ENCODE measurements at regions not wholly inside any gene's neighbourhood (a gene's known extent, or its start where the extent isn't known, plus 50 kb on each side); places are given as distances from the start of the nearest gene placed in this dataset.
"Not testable (repeated sequence)": the region's sequence is repeated elsewhere in the genome, so short reads cannot be mapped to it uniquely, and the experiment has no call there.

DNA sequence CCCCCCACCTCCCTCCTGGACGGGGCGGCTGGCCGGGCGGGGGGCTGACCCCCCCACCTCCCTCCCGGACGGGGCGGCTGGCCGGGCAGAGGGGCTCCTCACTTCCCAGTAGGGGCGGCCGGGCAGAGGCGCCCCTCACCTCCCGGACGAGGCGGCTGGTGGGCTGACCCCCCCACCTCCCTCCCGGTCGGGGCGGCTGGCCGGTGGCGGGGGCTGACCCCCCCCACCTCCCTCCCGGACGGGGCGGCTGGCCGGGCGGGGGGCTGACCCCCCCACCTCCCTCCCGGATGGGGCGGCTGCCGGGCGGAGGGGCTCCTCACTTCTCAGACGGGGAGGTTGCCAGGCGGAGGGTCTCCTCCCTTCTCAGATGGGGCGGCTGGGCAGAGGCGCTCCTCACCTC lies 166.9 kb upstream of the TAPT1 start:
- WGBS = no CpG with 5 or more reads among the region's 32 CpGs
- DNase-seq; H2AFZ ChIP-seq (ENCODE audit: low read depth, low read length): not testable (repeated sequence)

DNA sequence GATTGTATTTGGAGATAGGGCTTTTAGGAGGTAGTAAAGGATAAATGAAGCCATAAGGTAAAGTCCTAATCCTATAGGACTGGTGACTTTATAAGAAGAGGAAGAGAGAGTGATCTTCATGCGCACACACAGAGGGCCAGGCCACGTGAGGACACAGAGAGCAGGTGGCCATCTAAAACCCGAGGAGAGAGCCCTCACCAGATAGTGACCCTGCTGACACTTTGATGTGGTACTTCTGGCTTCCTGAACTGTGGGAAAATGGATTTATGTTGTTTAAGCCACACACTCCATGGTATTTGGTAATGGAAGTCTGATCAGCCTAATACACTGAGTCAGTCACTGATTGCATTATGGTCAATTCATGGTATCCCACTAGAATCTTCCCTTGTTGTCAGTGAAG lies 164.9 kb upstream of the TAPT1 start:
- no peaks in the 10 kb centered on the region for H3K36me3 ChIP-seq (ENCODE audit: control insufficient read depth in 1 of 2, insufficient read depth in 2 of 2, low read depth in 1 of 2, low read length in 2 of 2)
- H3K4me3 ChIP-seq (ENCODE audit: insufficient read depth in 1 of 2, low read depth in 1 of 2, low read length in 2 of 2) = no peak overlapping the region
- no peak for DNase-seq
- H3K27ac ChIP-seq (ENCODE audit: low read length, poor library complexity, severe bottlenecking) = no peak overlapping the region
- H3K9me3 ChIP-seq (ENCODE audit: control insufficient read depth, low read length) = no peaks in the 10 kb centered on the region
- no peak overlapping the region for H3K9ac ChIP-seq (ENCODE audit: low read length)
- H4K8ac ChIP-seq (ENCODE audit: low read length) = no peak overlapping the region
- no peak overlapping the region for H3K4ac ChIP-seq (ENCODE audit: low read depth in 1 of 2, low read length in 2 of 2)
- H2BK15ac ChIP-seq (ENCODE audit: low read depth, poor library complexity, severe bottlenecking) = no peak overlapping the region
- peaks cover 0 to 23% of the 10 kb centered on the region in 2 experiments for H3K27me3 ChIP-seq (ENCODE audit: control insufficient read depth in 1 of 2, insufficient read depth in 1 of 2, low read length in 2 of 2)
- H2BK5ac ChIP-seq (ENCODE audit: low read depth, low read length, poor library complexity, severe bottlenecking) = no peak overlapping the region
- H2BK12ac ChIP-seq (ENCODE audit: low read length in 2 of 2) = no peak overlapping the region
- H3K14ac ChIP-seq (ENCODE audit: low read length in 2 of 2) = no peak overlapping the region
- no peak overlapping the region for H3K4me2 ChIP-seq (ENCODE audit: low read length, poor library complexity, severe bottlenecking)
- H3K18ac ChIP-seq (ENCODE audit: low read depth in 1 of 2, low read length in 2 of 2) = no peak overlapping the region
- H3K23ac ChIP-seq (ENCODE audit: low read length in 2 of 2) = no peak overlapping the region
- H2AFZ ChIP-seq (ENCODE audit: low read depth, low read length) = no peak overlapping the region
- WGBS = 80% methylated on average over 3 of the region's 3 CpGs
- no peak overlapping the region for H2AK5ac ChIP-seq (ENCODE audit: low read length, severe bottlenecking)
- no peaks in the 10 kb centered on the region for H3K79me1 ChIP-seq (replicated peaks; ENCODE audit: low read length, poor library complexity, severe bottlenecking)
- no peaks in the 10 kb centered on the region for H3K4me1 ChIP-seq (ENCODE audit: control insufficient read depth, insufficient read depth, low read depth, low read length)
- no peak overlapping the region for H4K91ac ChIP-seq (ENCODE audit: low read length)
- H2BK120ac ChIP-seq (ENCODE audit: low read depth, low read length) = no peak overlapping the region

More for the DNA sequence above, 166.9 kb upstream of the TAPT1 start:
- H2BK12ac ChIP-seq (ENCODE audit: low read length in 2 of 2); H3K9ac ChIP-seq (ENCODE audit: low read length); H2AK5ac ChIP-seq (ENCODE audit: low read length, severe bottlenecking); H3K9me3 ChIP-seq (ENCODE audit: control insufficient read depth, low read length); H3K36me3 ChIP-seq (ENCODE audit: control insufficient read depth in 1 of 2, insufficient read depth in 2 of 2, low read depth in 1 of 2, low read length in 2 of 2); H4K91ac ChIP-seq (ENCODE audit: low read length); H3K79me1 ChIP-seq (replicated peaks; ENCODE audit: low read length, poor library complexity, severe bottlenecking); H3K14ac ChIP-seq (ENCODE audit: low read length in 2 of 2); H2BK5ac ChIP-seq (ENCODE audit: low read depth, low read length, poor library complexity, severe bottlenecking); H3K4me3 ChIP-seq (ENCODE audit: insufficient read depth in 1 of 2, low read depth in 1 of 2, low read length in 2 of 2); H3K27ac ChIP-seq (ENCODE audit: low read length, poor library complexity, severe bottlenecking); H3K4me1 ChIP-seq (ENCODE audit: control insufficient read depth, insufficient read depth, low read depth, low read length); H3K18ac ChIP-seq (ENCODE audit: low read depth in 1 of 2, low read length in 2 of 2); H3K4me2 ChIP-seq (ENCODE audit: low read length, poor library complexity, severe bottlenecking); H3K23ac ChIP-seq (ENCODE audit: low read length in 2 of 2); H4K8ac ChIP-seq (ENCODE audit: low read length); H3K4ac ChIP-seq (ENCODE audit: low read depth in 1 of 2, low read length in 2 of 2); H2BK15ac ChIP-seq (ENCODE audit: low read depth, poor library complexity, severe bottlenecking); H2BK120ac ChIP-seq (ENCODE audit: low read depth, low read length): not testable (repeated sequence)
- H3K27me3 ChIP-seq (ENCODE audit: control insufficient read depth in 1 of 2, insufficient read depth in 1 of 2, low read length in 2 of 2) = peaks cover 0 to 15% of the 10 kb centered on the region in 2 experiments

DNA sequence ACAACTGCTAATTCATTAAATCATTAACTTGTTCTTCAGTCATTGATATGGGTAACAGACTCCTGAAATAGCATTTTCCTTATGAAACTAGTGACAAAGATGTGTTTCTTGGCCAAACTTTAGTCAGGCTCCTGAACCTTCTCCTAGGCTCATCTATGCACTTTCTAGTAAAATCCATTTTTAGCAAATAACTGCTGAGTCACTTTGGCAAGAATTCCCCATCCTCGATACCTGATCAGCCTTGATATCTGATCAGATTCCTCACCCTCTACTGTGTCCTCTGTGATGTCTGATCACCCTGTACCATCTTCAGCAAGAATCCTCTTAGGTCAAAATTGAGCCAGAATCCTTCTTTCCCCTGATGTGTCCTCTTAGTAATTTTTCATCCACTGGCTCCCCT lies 161.2 kb upstream of the TAPT1 start:
- Histone ChIP-seq H2BK120ac (ENCODE audit: low read depth, low read length) (no peak overlapping the region), H2BK15ac (ENCODE audit: low read depth, poor library complexity, severe bottlenecking) (no peak overlapping the region), H3K23ac (ENCODE audit: low read length in 2 of 2) (no peak overlapping the region), H3K14ac (ENCODE audit: low read length in 2 of 2) (no peak overlapping the region), H3K4ac (ENCODE audit: low read depth in 1 of 2, low read length in 2 of 2) (no peak overlapping the region), H3K4me3 (ENCODE audit: insufficient read depth in 1 of 2, low read depth in 1 of 2, low read length in 2 of 2) (no peak overlapping the region), H4K8ac (ENCODE audit: low read length) (no peak overlapping the region), H3K9me3 (ENCODE audit: control insufficient read depth, low read length) (no peaks in the 10 kb centered on the region), H2BK12ac (ENCODE audit: low read length in 2 of 2) (no peak overlapping the region), H3K4me2 (ENCODE audit: low read length, poor library complexity, severe bottlenecking) (no peak overlapping the region), H2BK5ac (ENCODE audit: low read depth, low read length, poor library complexity, severe bottlenecking) (no peak overlapping the region), H3K18ac (ENCODE audit: low read depth in 1 of 2, low read length in 2 of 2) (no peak overlapping the region), H3K4me1 (ENCODE audit: control insufficient read depth, insufficient read depth, low read depth, low read length) (no peaks in the 10 kb centered on the region), H3K79me1 (replicated peaks; ENCODE audit: low read length, poor library complexity, severe bottlenecking) (no peaks in the 10 kb centered on the region), H2AK5ac (ENCODE audit: low read length, severe bottlenecking) (no peak overlapping the region), H3K36me3 (ENCODE audit: control insufficient read depth in 1 of 2, insufficient read depth in 2 of 2, low read depth in 1 of 2, low read length in 2 of 2) (no peaks in the 10 kb centered on the region), H3K27me3 (ENCODE audit: control insufficient read depth in 1 of 2, insufficient read depth in 1 of 2, low read length in 2 of 2) (peaks cover 0 to 21% of the 10 kb centered on the region in 2 experiments), H4K91ac (ENCODE audit: low read length) (no peak overlapping the region), H2AFZ (ENCODE audit: low read depth, low read length) (no peak overlapping the region), H3K9ac (ENCODE audit: low read length) (no peak overlapping the region), H3K27ac (ENCODE audit: low read length, poor library complexity, severe bottlenecking) (no peak overlapping the region)
- 83% methylated on average over 1 of the region's 1 CpG for WGBS
- DNase-seq = no peak

DNA sequence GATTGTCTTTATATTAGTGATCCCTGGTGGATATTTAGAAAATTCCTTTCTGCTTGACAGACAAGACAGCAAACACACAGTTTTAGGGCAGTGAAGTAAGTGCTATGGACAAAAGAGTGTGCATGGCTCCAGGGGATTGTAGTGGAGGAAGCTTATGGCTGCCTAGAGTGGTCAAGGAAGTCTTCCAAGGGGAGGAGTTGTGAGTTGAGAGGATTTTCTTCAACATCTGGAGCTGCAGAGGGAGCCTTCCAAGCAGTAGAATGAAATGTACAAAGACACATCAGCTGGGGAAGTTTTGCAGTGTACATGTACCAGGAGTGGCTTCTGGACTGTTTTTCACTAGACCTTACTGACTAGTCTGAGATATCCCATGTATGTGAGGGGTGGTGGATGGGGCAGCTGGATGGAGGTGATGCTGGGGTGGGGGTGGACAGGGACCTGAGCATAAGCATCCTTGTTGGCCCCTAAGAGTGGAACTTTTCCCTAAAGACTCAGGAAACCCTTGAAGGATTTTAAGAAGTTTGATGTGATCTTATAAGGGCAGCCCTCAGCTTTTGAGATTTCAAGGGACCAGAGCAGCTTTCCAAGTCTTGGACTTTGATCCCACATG lies 160.5 kb upstream of the TAPT1 start:
- Histone ChIP-seq H2BK15ac (ENCODE audit: low read depth, poor library complexity, severe bottlenecking) (no peak overlapping the region), H2AFZ (ENCODE audit: low read depth, low read length) (no peak overlapping the region), H3K4me3 (ENCODE audit: insufficient read depth in 1 of 2, low read depth in 1 of 2, low read length in 2 of 2) (no peak overlapping the region), H3K23ac (ENCODE audit: low read length in 2 of 2) (no peak overlapping the region), H3K14ac (ENCODE audit: low read length in 2 of 2) (no peak overlapping the region), H3K36me3 (ENCODE audit: control insufficient read depth in 1 of 2, insufficient read depth in 2 of 2, low read depth in 1 of 2, low read length in 2 of 2) (no peaks in the 10 kb centered on the region), H3K4ac (ENCODE audit: low read depth in 1 of 2, low read length in 2 of 2) (no peak overlapping the region), H3K18ac (ENCODE audit: low read depth in 1 of 2, low read length in 2 of 2) (no peak overlapping the region), H4K8ac (ENCODE audit: low read length) (no peak overlapping the region), H3K9ac (ENCODE audit: low read length) (no peak overlapping the region), H2BK12ac (ENCODE audit: low read length in 2 of 2) (no peak overlapping the region), H2BK120ac (ENCODE audit: low read depth, low read length) (no peak overlapping the region), H3K27me3 (ENCODE audit: control insufficient read depth in 1 of 2, insufficient read depth in 1 of 2, low read length in 2 of 2) (peaks cover 0 to 21% of the 10 kb centered on the region in 2 experiments), H3K27ac (ENCODE audit: low read length, poor library complexity, severe bottlenecking) (no peak overlapping the region), H2AK5ac (ENCODE audit: low read length, severe bottlenecking) (no peak overlapping the region), H3K9me3 (ENCODE audit: control insufficient read depth, low read length) (no peaks in the 10 kb centered on the region), H2BK5ac (ENCODE audit: low read depth, low read length, poor library complexity, severe bottlenecking) (no peak overlapping the region), H3K4me2 (ENCODE audit: low read length, poor library complexity, severe bottlenecking) (no peak overlapping the region), H4K91ac (ENCODE audit: low read length) (no peak overlapping the region), H3K4me1 (ENCODE audit: control insufficient read depth, insufficient read depth, low read depth, low read length) (no peaks in the 10 kb centered on the region), H3K79me1 (replicated peaks; ENCODE audit: low read length, poor library complexity, severe bottlenecking) (no peaks in the 10 kb centered on the region)
- DNase-seq = no peak
